Thyroid gland (tissue), 4 donors: ENCODE measurements at regions not wholly inside any gene's neighbourhood (a gene's known extent, or its start where the extent isn't known, plus 50 kb on each side); places are given as distances from the start of the nearest gene placed in this dataset.

Experiments used
- POLR2A ChIP-seq, 2 donors: fragments of 450-650 bp; IDR thresholded peaks; one replicate each; pipeline ENCODE4 v1.6.1; 2017; ENCODE audit warnings: antibody characterized with exemption in 2 of 2, mild to moderate bottlenecking in 2 of 2, moderate library complexity in 1 of 2
- TF ChIP-seq, protein P1 (sequence below), 6 experiments: fragments of 200-600 bp in 3 of 6; fragments of 450-650 bp in 3 of 6; sonication (generic) in 3 of 6; IDR thresholded peaks; one replicate each; pipeline ENCODE4 v1.5.1; 2016 to 2019; ENCODE audit warnings: antibody characterized with exemption in 6 of 6, mild to moderate bottlenecking in 2 of 6, inconsistent platforms in 1 of 6, moderate library complexity in 1 of 6

DNA sequence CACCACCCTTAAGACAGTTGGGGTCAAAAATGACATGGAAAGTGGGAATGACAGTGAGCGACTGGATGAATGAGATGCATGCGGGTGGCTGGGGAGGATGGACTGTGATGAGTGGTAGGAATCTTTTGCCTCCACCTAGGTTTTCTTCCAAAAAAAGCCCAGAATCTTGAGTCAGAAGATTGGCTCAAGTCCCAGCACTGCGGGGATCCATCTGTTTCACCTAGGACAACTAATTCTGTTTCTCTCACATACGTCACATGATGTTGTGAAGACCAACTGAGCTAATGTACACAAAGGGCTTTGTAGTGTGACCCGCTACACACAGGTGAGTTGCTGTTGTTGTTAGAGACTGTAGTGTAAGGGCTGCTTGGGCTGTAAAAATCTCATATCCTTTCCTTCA is 58.5 kb upstream of the SLC35B4 start:
- TF ChIP-seq, protein P1, sequence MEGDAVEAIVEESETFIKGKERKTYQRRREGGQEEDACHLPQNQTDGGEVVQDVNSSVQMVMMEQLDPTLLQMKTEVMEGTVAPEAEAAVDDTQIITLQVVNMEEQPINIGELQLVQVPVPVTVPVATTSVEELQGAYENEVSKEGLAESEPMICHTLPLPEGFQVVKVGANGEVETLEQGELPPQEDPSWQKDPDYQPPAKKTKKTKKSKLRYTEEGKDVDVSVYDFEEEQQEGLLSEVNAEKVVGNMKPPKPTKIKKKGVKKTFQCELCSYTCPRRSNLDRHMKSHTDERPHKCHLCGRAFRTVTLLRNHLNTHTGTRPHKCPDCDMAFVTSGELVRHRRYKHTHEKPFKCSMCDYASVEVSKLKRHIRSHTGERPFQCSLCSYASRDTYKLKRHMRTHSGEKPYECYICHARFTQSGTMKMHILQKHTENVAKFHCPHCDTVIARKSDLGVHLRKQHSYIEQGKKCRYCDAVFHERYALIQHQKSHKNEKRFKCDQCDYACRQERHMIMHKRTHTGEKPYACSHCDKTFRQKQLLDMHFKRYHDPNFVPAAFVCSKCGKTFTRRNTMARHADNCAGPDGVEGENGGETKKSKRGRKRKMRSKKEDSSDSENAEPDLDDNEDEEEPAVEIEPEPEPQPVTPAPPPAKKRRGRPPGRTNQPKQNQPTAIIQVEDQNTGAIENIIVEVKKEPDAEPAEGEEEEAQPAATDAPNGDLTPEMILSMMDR (IDR thresholded peaks at IDR 0.05), result no peak
- TF ChIP-seq POLR2A (IDR thresholded peaks at IDR 0.05), result no peak
